CD4-positive, alpha-beta T cell treated with Interleukin-21 for 1 hour (primary cell): ENCODE measurements at regions not wholly inside any gene's neighbourhood (a gene's known extent, or its start where the extent isn't known, plus 50 kb on each side); places are given as distances from the start of the nearest gene placed in this dataset.
"Not testable (repeated sequence)": the region's sequence is repeated elsewhere in the genome, so short reads cannot be mapped to it uniquely, and the experiment has no call there.

Experiments used
- DNase-seq: peaks from one replicate; pipeline ENCODE4 v3.0.0-alpha.2; 2020

DNA sequence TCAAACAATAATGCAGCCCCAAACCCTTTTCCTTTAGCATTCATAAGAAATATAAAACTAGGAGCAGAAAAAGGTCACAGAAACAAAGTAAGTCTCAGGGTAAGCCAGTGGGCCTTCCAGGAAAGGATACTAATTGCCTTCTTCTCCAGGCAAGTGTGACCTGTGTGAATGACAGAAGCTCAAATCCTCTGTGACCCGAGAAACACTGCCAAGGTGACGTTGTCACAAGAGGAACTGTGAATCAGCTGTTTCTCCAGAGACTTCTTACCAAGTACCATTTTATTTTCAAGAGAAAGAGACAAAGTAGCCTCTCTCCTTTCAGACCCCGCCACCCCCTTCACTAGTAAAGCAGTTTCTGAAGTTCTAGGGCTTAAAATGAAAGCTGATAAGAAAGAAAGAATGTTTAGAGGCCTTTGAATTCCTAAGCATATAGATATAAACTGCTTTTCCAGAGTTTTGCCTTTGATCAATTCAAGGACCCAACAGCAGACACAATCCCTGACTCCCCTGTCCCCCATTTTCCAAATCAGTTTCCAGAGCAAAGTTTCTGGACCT is 155.6 kb downstream of the NUF2 start:
- DNase-seq, result no peak

- DNase-seq, result not testable (repeated sequence)
Measured at GRCh38 chr1:163498391-163499330, 176.9 kb downstream of the NUF2 start.

DNA sequence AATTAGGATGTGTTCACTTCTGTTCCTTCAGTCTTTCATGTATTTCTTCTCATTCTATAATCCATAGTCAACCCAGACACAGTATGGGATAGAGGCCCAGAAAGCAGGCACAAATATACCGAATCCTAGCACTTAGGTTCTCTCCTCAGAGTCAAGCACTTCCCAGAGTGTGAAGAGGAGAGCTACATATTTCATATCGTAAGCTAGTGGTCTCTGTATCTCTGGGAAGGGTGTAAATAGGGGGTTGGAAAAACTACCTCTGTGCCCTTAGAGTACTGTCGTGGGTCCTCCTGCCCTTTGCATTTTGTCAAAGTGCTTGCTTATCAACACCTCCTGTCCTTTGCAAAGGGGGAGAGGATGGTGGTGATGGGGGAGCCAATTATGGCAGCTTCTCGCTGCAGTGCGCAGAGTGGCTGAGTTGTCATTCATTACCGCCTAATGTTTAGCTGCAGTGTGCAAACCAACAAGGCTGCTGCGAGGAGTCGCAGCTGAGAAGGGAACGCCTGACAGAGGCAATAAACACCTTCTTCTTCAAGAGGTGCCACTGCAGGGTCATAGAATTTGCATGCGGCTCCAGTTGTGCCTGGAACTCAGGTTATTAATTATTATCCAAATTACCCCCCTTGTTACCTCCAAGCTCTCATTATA is 182.7 kb downstream of the NUF2 start:
- DNase-seq, result no peak

DNA sequence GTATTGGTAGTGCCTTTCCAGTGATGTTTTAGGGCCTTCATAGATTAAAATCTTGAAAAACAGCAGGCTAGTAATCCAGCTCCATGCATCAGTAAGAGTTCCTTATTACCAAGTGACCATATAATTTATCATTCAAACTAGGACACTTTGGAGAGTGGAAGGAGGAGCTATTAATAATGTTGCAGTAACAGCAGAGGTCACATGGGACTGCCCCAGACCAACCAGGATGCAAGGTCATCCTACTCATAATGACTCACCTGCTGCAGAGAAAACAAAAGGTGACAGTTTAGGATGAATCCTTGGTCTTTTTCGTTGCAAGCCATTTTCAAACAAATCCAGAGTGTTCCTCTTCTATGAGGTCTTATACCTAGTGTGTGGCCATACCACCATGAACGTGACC is 187.4 kb downstream of the NUF2 start:
- DNase-seq, result no peak

DNA sequence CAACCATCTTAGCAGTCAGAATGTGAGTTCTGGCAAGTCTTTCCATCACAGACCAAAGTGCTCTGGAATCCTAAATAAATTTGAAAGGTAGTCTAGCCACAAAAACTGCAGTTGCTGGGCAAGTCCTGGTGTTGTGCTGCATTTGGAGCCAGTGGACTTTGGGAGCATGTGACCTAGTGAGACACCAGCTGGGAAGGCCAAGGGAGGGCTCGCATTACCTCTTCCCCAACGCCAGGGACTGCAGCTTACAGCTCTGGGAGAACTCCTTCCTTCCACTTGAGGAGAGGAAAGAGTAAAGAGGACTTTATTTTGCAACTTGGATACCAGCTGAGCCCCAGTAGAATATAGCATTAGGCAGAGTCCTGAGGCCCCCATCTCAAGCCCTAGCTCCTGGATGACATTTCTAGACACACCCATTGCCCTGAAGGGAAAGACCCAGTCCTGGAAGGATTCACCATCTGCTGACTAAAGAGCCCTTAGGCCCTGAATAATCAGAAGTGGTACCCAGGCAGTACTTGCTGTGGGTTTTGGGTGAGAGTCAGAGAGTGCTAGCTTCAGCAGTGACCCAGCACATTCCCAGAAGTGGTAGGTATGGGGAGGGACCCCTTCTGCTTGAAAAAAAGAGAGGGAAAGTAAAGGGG is 190.7 kb downstream of the NUF2 start:
- no peak for DNase-seq

GRCh38 chr1:163523375-163524029 is 201.7 kb downstream of the NUF2 start:
- DNase-seq, result no peak

- DNase-seq, result peak; percentile 2
Measured at GRCh38 chr1:163528710-163529348, 207.1 kb downstream of the NUF2 start.

DNA sequence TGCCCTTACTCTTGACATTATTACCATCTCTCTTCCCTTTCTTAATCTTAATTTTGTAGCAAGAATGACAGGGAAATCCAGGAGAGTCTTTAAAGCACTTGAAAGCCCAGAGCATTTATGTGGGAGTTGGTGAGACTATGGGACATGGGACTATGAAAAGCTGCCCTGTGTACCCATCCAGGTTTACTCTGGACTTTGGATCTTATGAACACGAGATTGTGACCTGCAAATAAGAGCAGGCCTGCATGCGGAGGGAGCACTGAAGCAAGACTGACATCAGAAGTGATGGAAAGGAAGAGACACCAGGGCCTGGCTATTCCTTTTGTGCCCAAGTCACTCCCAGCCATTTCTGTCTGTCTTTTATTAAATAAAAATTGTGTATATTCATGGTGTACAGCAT is 209.6 kb downstream of the NUF2 start:
- no peak for DNase-seq

DNA sequence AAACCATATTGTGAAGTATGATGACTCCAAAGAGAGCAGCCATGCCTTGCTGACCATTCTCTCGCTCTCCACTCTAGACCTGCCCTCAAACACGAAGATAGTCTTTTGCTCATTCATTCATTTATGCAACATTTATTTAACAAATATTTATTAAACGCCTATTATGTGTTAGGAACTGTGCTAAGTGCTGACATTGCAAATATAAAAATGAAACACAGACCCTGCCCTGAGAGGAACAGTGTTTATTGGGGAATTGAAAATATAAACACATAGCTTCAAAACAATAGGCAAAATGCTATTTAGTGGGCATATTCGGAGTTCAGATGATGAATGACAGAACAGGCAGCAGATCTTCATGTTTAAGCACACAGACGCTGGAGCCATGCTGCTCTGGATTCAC is 213.6 kb downstream of the NUF2 start:
- no peak for DNase-seq

DNA sequence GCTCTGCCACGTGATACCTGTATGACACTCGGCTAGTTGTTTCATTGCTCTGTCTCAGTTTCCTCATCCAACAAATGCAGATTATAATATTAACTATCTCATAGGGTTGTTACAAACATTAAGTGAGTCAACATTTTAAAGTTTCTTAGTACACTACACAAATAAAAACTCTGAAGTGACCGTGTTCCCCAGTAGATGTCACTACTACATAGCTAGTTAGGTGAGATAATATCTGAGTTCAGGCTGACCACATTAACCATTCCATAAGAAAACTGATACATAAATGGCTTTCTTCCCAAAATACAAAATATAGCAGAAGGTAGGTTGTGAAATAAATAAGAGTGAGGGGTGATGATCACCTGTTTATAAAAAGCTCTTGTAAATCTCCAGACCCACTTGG is 214.1 kb downstream of the NUF2 start:
- DNase-seq, result no peak

DNA sequence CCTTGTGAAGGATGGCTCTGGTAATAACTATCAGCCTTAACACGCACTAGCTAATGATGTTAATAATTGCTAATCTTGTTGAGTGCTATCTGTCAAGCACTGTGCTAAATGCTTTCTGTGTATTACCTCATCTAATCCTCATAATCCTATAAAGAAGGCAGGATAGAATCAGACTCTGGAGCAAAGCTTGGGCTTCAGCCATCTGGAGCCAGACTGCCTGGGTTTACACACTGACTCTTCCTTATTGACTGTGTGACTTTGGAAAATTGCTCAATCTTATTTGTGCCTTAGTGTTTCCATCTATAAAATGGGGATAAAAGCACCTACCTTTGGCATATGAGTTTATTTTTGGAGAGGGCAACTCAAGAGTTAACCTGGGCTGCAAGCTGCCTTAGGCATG is 216.1 kb downstream of the NUF2 start:
- no peak for DNase-seq

- no peak for DNase-seq
Measured at GRCh38 chr1:163538667-163539066, 216.9 kb downstream of the NUF2 start.

DNA sequence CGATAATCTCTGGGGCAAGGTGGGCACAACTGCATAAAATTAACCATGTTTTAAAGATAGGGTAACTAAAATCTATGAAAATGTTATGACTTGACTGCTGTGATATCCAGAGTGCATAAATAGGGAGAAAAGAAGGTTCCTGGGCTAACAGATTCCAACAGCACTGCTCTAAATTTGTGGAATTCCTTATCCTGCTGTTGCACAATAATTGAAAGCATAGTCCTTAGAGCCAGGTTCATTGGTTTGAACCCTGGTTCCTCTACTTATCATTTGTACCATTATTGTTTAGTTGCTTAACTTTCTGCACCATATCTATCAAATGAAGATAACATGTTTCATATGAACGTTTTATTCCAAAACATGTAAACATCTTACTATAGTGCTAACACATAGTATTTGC is 219.0 kb downstream of the NUF2 start:
- DNase-seq, result no peak

DNA sequence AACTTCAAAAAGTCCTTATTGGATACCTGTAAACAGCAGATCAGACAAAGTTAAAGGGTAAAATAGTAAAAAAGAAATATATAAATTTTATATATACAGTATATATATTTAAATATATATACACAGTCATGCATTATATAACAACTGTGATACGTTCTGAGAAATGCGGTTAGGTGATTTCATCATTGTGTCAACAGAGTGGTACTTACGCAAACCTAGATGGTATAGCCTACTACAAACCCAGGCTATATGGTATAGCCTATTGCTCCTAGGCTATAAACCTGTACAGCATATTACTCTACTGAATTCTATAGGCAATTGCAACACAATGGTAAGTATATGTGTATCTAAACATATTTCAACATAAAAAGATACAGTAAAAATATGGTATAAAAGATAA is 222.7 kb downstream of the NUF2 start:
- DNase-seq, result no peak

DNA sequence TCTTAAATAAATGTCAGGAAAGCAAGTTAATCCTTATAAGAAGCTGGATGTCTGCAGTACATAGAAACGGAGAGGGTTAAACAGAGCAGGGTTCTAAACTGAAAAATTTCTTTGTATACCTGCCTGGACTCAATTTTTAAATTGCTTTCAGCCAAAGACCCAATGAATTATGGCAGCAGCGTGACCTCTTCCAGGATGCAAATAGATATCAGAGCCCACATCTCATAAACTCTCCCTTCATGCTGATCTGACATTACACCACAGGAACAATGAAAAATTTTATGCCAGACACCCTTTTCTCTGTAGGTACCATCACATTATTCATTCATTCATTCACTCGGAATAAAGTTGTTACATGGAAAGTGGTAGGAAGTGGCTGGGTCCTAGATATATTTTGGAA is 236.4 kb downstream of the NUF2 start:
- DNase-seq, result no peak

DNA sequence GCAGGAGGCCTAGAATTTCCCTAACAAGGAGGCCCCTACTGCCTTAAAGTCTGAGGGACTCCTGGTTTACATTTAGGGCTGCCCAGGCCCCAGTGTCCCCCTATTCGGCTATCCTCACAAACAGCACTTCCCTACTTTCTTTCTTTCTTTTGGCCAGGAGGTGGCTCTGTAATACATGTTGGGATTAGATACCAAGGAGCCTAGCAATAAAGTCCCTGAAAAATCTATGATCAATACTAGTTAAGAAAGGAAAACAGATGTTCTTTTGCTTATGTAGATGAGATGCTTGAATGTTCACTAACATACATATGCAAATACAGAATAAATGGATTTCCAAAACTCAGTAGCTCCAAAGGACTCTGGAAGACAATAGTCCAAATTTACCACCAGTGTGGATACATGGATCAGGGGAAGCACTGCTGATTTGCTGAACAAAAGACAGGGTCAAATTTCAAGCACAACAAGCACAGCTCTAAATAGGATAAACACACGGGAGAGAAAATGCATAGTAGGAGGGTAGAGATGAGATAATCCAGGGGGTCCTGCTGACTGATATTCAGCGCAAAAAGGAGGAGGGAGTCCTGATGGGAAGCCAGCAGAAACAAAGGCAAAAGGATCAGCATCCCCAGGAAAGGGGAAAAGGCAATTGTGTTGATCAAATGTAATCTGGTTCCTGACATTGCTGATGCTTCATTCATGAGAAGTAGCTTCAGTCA is 240.0 kb downstream of the NUF2 start:
- no peak for DNase-seq

GRCh38 chr1:163562355-163562754 is 240.6 kb downstream of the NUF2 start:
- DNase-seq, result no peak

DNA sequence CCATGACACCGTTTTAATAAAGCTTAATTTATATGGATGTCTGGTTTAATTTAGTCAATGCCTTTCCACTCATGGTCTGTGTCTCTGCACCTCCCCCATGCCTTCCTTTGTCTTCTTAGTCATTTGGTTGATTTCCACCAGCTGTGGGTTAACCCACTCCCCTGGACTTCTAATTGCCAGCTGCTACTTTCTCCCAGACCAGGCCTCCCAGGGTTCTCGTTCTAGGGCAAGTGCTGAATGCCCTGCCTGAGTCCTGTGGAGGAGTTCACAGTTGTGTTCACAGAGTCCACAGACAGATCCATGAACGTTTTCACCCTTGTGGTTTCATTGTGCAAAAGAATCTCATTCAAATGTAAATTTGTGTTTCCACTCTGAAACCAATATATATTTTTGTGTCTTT is 243.4 kb downstream of the NUF2 start:
- no peak for DNase-seq

DNA sequence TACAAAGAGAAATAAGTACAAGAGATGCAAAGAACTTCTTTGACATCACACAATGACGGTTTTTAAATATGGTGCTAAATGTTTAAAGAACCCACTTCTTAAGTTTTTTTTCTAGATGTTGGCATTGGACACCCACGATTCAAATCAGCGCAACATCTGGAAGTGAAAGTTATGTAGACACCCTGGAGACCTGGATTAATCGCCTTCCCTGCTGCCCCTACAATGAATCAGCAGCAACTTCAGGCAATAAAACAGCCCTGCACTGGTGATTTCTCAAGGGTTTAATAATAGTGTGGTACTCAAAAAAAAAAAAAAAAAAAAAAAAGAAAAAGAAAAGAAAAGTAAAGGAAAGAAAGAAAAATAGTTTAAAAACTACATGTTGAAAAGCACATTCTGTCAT is 248.3 kb downstream of the NUF2 start:
- DNase-seq, result no peak

GRCh38 chr1:163571950-163572349 is 250.2 kb downstream of the NUF2 start:
- DNase-seq, result no peak

DNA sequence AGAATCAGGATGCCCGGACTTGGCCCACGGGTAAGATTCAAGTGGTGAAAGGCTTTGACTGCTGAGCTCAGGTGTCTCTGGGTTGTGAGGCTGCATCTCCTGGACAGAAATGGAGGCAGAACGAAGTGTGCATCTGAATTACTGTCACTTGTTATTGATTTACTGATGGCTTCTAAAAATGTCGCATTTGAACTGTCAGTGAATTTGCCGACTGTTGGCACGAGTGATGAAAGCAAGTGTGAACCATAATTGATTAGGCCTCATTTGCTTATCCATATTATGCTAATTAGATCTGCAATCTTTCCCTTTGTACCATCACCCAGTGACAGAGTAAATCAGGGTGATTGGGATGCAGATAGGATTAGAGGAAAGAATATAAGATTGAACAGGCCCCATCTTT is 252.4 kb downstream of the NUF2 start:
- DNase-seq, result no peak

DNA sequence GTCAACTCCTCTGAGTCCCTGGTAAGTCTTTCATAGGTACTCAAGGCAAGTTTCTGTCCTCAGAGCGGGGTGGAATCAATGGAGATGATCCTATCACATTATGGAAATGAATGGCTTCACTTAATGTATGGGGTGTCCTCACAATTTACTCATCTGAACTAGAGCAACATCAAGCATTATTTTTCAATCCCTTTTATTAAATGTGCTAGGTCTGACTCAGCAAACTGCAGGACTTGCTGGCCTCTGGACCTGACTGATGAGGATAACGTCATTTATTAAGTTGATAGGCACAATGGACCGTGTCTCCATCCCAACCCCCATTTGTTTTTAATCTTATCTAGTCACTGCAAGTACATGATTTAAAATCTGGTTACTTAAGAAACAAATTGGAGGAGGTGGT is 259.2 kb downstream of the NUF2 start:
- no peak for DNase-seq
